GM12878 (cell line): ENCODE measurements at regions not wholly inside any gene's neighbourhood (a gene's known extent, or its start where the extent isn't known, plus 50 kb on each side); places are given as distances from the start of the nearest gene placed in this dataset.

ENCODE experiments used
- ATAC-seq: fragments of 200-7000 bp; cut with Tn5 transposase; 3 replicates; pipeline ENCODE4 v1.9.1; 2020; ENCODE audit warnings: mild to moderate bottlenecking, moderate library complexity
- BruUV-seq: library from RNA; stranded (reverse); fragments of 400-500 nt; replicated peaks from 2 replicates; lab custom pipeline; 2021; lab: Mats Ljungman, UMichigan
- CTCF ChIA-PET: fragments of 300-600 bp; sonication (Branson Sonifier 250); formaldehyde crosslinking; extraction: SDS; loops from one replicate; lab custom pipeline; 2021; ENCODE audit warnings: inconsistent platforms; lab: Yijun Ruan, JAX
- POLR2A ChIA-PET: fragments of 350-600 bp; formaldehyde crosslinking; extraction: SDS; loops from one replicate; lab custom pipeline; 2021; ENCODE audit warnings: inconsistent platforms; lab: Charles Lee
- RAD21 ChIA-PET: fragments of 300-600 bp; sonication (Branson Sonifier 250); formaldehyde crosslinking; loops from one replicate; lab custom pipeline; 2023; ENCODE audit warnings: antibody characterized with exemption; ENCODE audit not compliant: unreplicated experiment; lab: Charles Lee
- SMC1A ChIA-PET: fragments of 300-600 bp; sonication (Branson Sonifier 250); formaldehyde crosslinking; loops from one replicate; lab custom pipeline; 2023; ENCODE audit not compliant: unreplicated experiment, uncharacterized antibody; lab: Charles Lee
- DNase-seq: peaks from one replicate; pipeline ENCODE4 v3.0.0-alpha.2; 2011; ENCODE audit warnings: low read depth, low spot score
- FAIRE-seq: peaks from 3 replicates; lab custom pipeline; 2011; peaks lifted over from hg19 to GRCh38; lab: Jason Lieb, UNC
- H2AFZ ChIP-seq: 2 replicates; pipeline ENCODE4 v1.6.0; 2011; ENCODE audit warnings: low read depth, low read length, control low read depth; ENCODE audit not compliant: control insufficient read depth
- H3K27ac ChIP-seq: 2 replicates; pipeline ENCODE4 v1.5.1; 2011; ENCODE audit warnings: control low read depth; ENCODE audit not compliant: control insufficient read depth, insufficient read depth
- H3K27me3 ChIP-seq, 2 experiments: replicated peaks in 1 of 2; 2 replicates each; pipeline versions ENCODE4 v1.6.0 to v1.6.1; 2011; ENCODE audit warnings: low read length in 1 of 2; ENCODE audit not compliant: control insufficient read depth in 2 of 2, insufficient read depth in 2 of 2
- H3K36me3 ChIP-seq, 2 experiments: 2 replicates each; pipeline ENCODE4 v1.5.1; 2011; ENCODE audit warnings: low read length in 1 of 2; ENCODE audit not compliant: control insufficient read depth in 2 of 2, insufficient read depth in 2 of 2
- H3K4me1 ChIP-seq: 2 replicates; pipeline ENCODE4 v1.6.1; 2011; ENCODE audit warnings: mild to moderate bottlenecking, low read length, moderate library complexity, mixed read lengths; ENCODE audit not compliant: control insufficient read depth, insufficient read depth
- H3K4me2 ChIP-seq: 2 replicates; pipeline ENCODE4 v1.6.0; 2011; ENCODE audit warnings: control low read depth; ENCODE audit not compliant: control insufficient read depth, insufficient read depth
- H3K4me3 ChIP-seq: fragments of 200-600 bp; sonication (generic); 2 replicates; pipeline ENCODE4 v1.5.1; 2016
- H3K79me2 ChIP-seq: 2 replicates; pipeline ENCODE4 v1.6.0; 2011; ENCODE audit warnings: low read length; ENCODE audit not compliant: control insufficient read depth, insufficient read depth
- H3K9ac ChIP-seq: 2 replicates; pipeline ENCODE4 v1.8.0; 2011; ENCODE audit warnings: low read length, control low read depth, mixed read lengths; ENCODE audit not compliant: control insufficient read depth, insufficient read depth
- H3K9me3 ChIP-seq: replicated peaks from 3 replicates; pipeline ENCODE4 v1.5.1; 2011; ENCODE audit warnings: mild to moderate bottlenecking, low read length; ENCODE audit not compliant: control insufficient read depth, insufficient read depth
- H4K20me1 ChIP-seq: 2 replicates; pipeline ENCODE4 v1.6.0; 2011; ENCODE audit not compliant: control insufficient read depth, insufficient read depth
- EP300 ChIP-seq, 2 experiments: fragments of 150-350 bp in 1 of 2; IDR thresholded peaks; 2 replicates each; pipeline ENCODE4 v1.6.1; 2011 to 2012; ENCODE audit warnings: low read depth in 2 of 2, low read length in 2 of 2, borderline replicate concordance in 1 of 2, improper control_type of control experiment in 1 of 2, inconsistent platforms in 1 of 2; ENCODE audit not compliant: control insufficient read depth in 1 of 2
- ETV6 ChIP-seq, 2 experiments: fragments of 450-650 bp in 1 of 2; IDR thresholded peaks in 1 of 2; conservative IDR thresholded peaks in 1 of 2; 2 replicates each; pipeline ENCODE4 v1.6.1; 2014; ENCODE audit warnings: antibody characterized with exemption in 1 of 2, borderline replicate concordance in 1 of 2, low read depth in 1 of 2, mild to moderate bottlenecking in 1 of 2, moderate library complexity in 1 of 2
- FOXM1 ChIP-seq: IDR thresholded peaks from 2 replicates; pipeline ENCODE4 v1.6.1; 2012; ENCODE audit warnings: low read depth, mild to moderate bottlenecking, inconsistent platforms, low read length, moderate library complexity
- IRF3 ChIP-seq: fragments of 450-650 bp; IDR thresholded peaks from 2 replicates; pipeline ENCODE4 v1.6.1; 2014; ENCODE audit warnings: mild to moderate bottlenecking
- KDM1A ChIP-seq: fragments of 200-600 bp; sonication (generic); IDR thresholded peaks from 2 replicates; pipeline ENCODE4 v1.6.1; 2016; ENCODE audit warnings: borderline replicate concordance
- PBX3 ChIP-seq: IDR thresholded peaks from 2 replicates; pipeline ENCODE4 v1.6.1; 2011; ENCODE audit warnings: mild to moderate bottlenecking, low read depth, low read length, moderate library complexity; ENCODE audit not compliant: insufficient replicate concordance
- POLR2AphosphoS2 ChIP-seq: IDR thresholded peaks from 2 replicates; pipeline ENCODE4 v1.6.1; 2011; ENCODE audit warnings: low read depth, mild to moderate bottlenecking, low read length, improper control_type of control experiment, moderate library complexity
- RAD21 ChIP-seq: IDR thresholded peaks from 2 replicates; pipeline ENCODE4 v1.6.1; 2011; ENCODE audit warnings: mild to moderate bottlenecking, low read depth, low read length, moderate library complexity; ENCODE audit not compliant: insufficient read depth
- RELB ChIP-seq: fragments of 450-650 bp; IDR thresholded peaks from 2 replicates; pipeline ENCODE4 v1.6.1; 2017; ENCODE audit warnings: low read depth, mild to moderate bottlenecking, moderate library complexity
- SREBF1 ChIP-seq: IDR thresholded peaks from 2 replicates; pipeline ENCODE4 v1.6.1; 2012; ENCODE audit warnings: mild to moderate bottlenecking, low read length
- TAF1 ChIP-seq: IDR thresholded peaks from 2 replicates; pipeline ENCODE4 v1.6.1; 2011; ENCODE audit warnings: mild to moderate bottlenecking, low read depth, low read length, borderline replicate concordance
- ZBTB4 ChIP-seq: fragments of 450-650 bp; formaldehyde crosslinking; IDR thresholded peaks from 2 replicates; pipeline ENCODE4 v1.4.0; 2022; ENCODE audit warnings: mild to moderate bottlenecking, moderate library complexity
- ZNF622 ChIP-seq: fragments of 450-650 bp; IDR thresholded peaks from 2 replicates; pipeline ENCODE4 v1.6.1; 2017; ENCODE audit warnings: mild to moderate bottlenecking, inconsistent platforms
- WGBS: methylation state at CpG from one replicate; pipeline ENCODE4 v1.1.6; 2016; ENCODE audit warnings: low lambda C conversion rate; ENCODE audit not compliant: insufficient replicate concordance, insufficient coverage; ENCODE audit errors: missing lambda C conversion rate; 5-methylcytosine and 5-hydroxymethylcytosine counted together
- in situ Hi-C: fragments of 300-500 bp; cut with MboI; formaldehyde crosslinking; loops from 9 replicates; pipeline ENCODE4 v1.14.3; 2018; ENCODE audit warnings: mixed read lengths
- intact Hi-C: fragments of 100-400 bp; cut with micrococcal nuclease; formaldehyde crosslinking; loops from one replicate; pipeline ENCODE4 v1.14.2; 2022; ENCODE audit not compliant: unreplicated experiment

- FAIRE-seq (no peak), ATAC-seq (no peak), DNase-seq (no peak)
- no peak overlapping the region for H3K9ac ChIP-seq
- H3K9me3 ChIP-seq: no peaks in the 10 kb centered on the region
- no peaks in the 10 kb centered on the region for H3K4me1 ChIP-seq
- no peaks in the 10 kb centered on the region for H3K79me2 ChIP-seq
- H3K4me3 ChIP-seq: no peak overlapping the region
- in situ Hi-C loops: no loop called here
- no peak overlapping the region for H3K27ac ChIP-seq
- no TSS peak for BruUV-seq
- POLR2A ChIA-PET: no interaction called here
- intact Hi-C loops: no loop called here
- RAD21 ChIA-PET: no interaction called here
- no peaks in the 10 kb centered on the region for H3K27me3 ChIP-seq
- H3K36me3 ChIP-seq: no peaks in the 10 kb centered on the region
- 28% methylated on average over 4 of the region's 4 CpGs for WGBS
- H4K20me1 ChIP-seq: no peaks in the 10 kb centered on the region
- CTCF ChIA-PET: interaction anchor here (1.2 kb wide), 1 partner anchor 9 kb away, joined by 3 read pairs; no protein-coding TSS in a partner anchor
- SMC1A ChIA-PET: no interaction called here
- H3K4me2 ChIP-seq: no peak overlapping the region
- H2AFZ ChIP-seq: no peak overlapping the region
- TF ChIP-seq FOXM1: no peak
- no peak for TF ChIP-seq POLR2AphosphoS2
- no peak for TF ChIP-seq EP300 (IDR thresholded peaks at IDR 0.05; ENCODE audit: borderline replicate concordance in 1 of 2, control insufficient read depth in 1 of 2, low read depth in 2 of 2, low read length in 2 of 2)
- no peak for TF ChIP-seq ZBTB4 (CRISPR knock-in tag)
- no peak for TF ChIP-seq IRF3
- no peak for TF ChIP-seq ZNF622
- TF ChIP-seq RAD21: no peak
- no peak for TF ChIP-seq TAF1
- TF ChIP-seq KDM1A: no peak
- TF ChIP-seq ETV6 (conservative IDR thresholded peaks at IDR 0.05 in 1 of 2, IDR thresholded peaks at IDR 0.05 in 1 of 2; ENCODE audit: borderline replicate concordance in 1 of 2, low read depth in 1 of 2): no peak
- TF ChIP-seq PBX3: no peak
- no peak for TF ChIP-seq RELB
- no peak for TF ChIP-seq SREBF1
Observed at GRCh38 chr12:58242796-58243630, 301.6 kb downstream of the ATP23 start.
